ENCODE measurements at regions not wholly inside any gene's neighbourhood (a gene's known extent, or its start where the extent isn't known, plus 50 kb on each side); places are given as distances from the start of the nearest gene placed in this dataset.
A peak's percentile ranks its signal among the peaks of the same experiment; 100 is the strongest.

DNA sequence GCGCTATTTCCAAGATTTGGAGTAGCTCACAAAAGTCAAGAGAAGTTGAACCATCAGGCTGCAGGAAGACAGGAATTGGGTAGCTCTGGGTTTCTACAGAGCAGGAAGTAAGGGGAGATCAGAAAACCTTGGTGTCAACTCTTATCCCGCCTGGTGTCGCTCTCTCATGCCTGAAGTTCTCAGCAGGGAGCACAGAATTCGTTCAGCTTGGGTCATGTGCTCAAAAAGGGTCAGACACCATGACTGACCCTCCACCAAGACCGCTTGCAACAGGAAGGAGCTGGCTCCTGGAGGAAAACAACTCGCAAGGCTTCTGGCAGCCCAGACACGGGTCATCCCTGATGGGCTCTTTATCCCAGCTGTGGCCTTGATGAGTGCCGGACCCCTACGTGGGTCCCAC, 93.7 kb upstream of the MSX1 start:
- no peak overlapping the region for H3K4me3 ChIP-seq (replicated peaks in 1 of 2; ENCODE audit: low read depth in 1 of 2, low read length in 2 of 2)
- H3K27me3 ChIP-seq (ENCODE audit: insufficient read depth, low read length): no peaks in the 10 kb centered on the region
- no peak overlapping the region for H3K9ac ChIP-seq (ENCODE audit: low read length)
- no peak for TF ChIP-seq TCF7L2 (IDR thresholded peaks at IDR 0.05; ENCODE audit: borderline replicate concordance, extremely low read depth, insufficient read depth, insufficient read length)
- no peak for TF ChIP-seq ZFX (IDR thresholded peaks at IDR 0.05)
- no peaks in the 10 kb centered on the region for H4K20me1 ChIP-seq (ENCODE audit: insufficient read depth)
- no peaks in the 10 kb centered on the region for H3K36me3 ChIP-seq (ENCODE audit: control insufficient read depth in 1 of 2, insufficient read depth in 2 of 2, low read length in 2 of 2)
- ChIA-PET RAD21 (ENCODE audit: low non-redundant PET in 1 of 2, low total read pairs in 2 of 2, uncharacterized antibody in 2 of 2, unreplicated experiment in 2 of 2) (no interaction called here), CTCF (interaction anchor here (1.4 kb wide), 1 partner anchor 16 kb away, joined by 3 read pairs; no protein-coding TSS in a partner anchor), POLR2A (no interaction called here)
- H3K9me2 ChIP-seq (ENCODE audit: insufficient read depth): no peaks in the 10 kb centered on the region
- intact Hi-C loops (cut with micrococcal nuclease): no loop called here
- no peaks in the 10 kb centered on the region for H3K79me2 ChIP-seq (ENCODE audit: insufficient read depth, low read length)
- H3K4me1 ChIP-seq (ENCODE audit: control insufficient read depth in 1 of 2, insufficient read depth in 2 of 2, low read length in 2 of 2): peaks cover 47 to 60% of the 10 kb centered on the region in 2 experiments
- no peaks in the 10 kb centered on the region; a peak in 1 of 4 replicates for H3K9me3 ChIP-seq (ENCODE audit: control insufficient read depth in 1 of 2, insufficient read depth in 1 of 2, low read depth in 1 of 2, low read length in 2 of 2)
- H3K4me2 ChIP-seq (ENCODE audit: low read length): no peak overlapping the region
- no TSS peak for BruUV-seq (replicated peaks)
- no peak for DNase-seq (ENCODE audit: low read depth, low spot score)
- no peak overlapping the region; the same call in 1 of the 2 replicates for H3K27ac ChIP-seq (ENCODE audit: low read depth, low read length)
- H2AFZ ChIP-seq (ENCODE audit: low read depth, low read length, poor library complexity, severe bottlenecking): no peak overlapping the region
- ATAC-seq: no peak

DNA sequence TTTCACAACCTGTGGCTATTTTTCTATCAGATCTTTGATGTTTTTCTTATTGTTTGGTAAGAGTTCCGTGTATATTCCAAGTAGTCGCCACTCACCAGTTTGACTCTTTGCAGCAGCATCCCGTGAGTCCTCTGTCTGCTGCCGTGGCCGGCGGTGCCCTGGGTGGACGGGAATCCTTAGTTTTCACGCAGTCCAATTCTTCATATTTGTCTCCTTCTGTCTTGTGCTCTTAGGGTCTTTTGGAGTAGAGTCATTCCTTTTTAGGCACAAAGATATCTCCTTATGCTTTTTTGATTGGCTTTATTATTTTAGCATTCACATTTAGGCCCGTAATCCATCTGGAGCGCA, 94.9 kb upstream of the MSX1 start:
- ATAC-seq: no peak
- RAD21 ChIA-PET (ENCODE audit: low non-redundant PET in 1 of 2, low total read pairs in 2 of 2, uncharacterized antibody in 2 of 2, unreplicated experiment in 2 of 2): no interaction called here
- CTCF ChIA-PET: interaction anchor here (1.4 kb wide), 1 partner anchor 17 kb away, joined by 3 read pairs; no protein-coding TSS in a partner anchor
- TF ChIP-seq, protein P1, sequence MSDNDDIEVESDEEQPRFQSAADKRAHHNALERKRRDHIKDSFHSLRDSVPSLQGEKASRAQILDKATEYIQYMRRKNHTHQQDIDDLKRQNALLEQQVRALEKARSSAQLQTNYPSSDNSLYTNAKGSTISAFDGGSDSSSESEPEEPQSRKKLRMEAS (IDR thresholded peaks at IDR 0.05): no peak
- TF ChIP-seq EZH2phosphoT487 (IDR thresholded peaks at IDR 0.05; ENCODE audit: borderline replicate concordance): no peak
- H3K4me2 ChIP-seq (ENCODE audit: low read length): peak overlapping the region; percentile 81
- H3K36me3 ChIP-seq (ENCODE audit: control insufficient read depth in 1 of 2, insufficient read depth in 2 of 2, low read length in 2 of 2): no peaks in the 10 kb centered on the region
- peaks cover 60 to 73% of the 10 kb centered on the region in 2 experiments for H3K4me1 ChIP-seq (ENCODE audit: control insufficient read depth in 1 of 2, insufficient read depth in 2 of 2, low read length in 2 of 2)
- peak overlapping the region; percentile 89 for H3K27ac ChIP-seq (ENCODE audit: low read depth, low read length)
- no TSS peak for BruUV-seq (replicated peaks)
- no peaks in the 10 kb centered on the region for H3K9me3 ChIP-seq (ENCODE audit: control insufficient read depth in 1 of 2, insufficient read depth in 1 of 2, low read depth in 1 of 2, low read length in 2 of 2)
- POLR2A ChIA-PET: interaction anchor here (1.6 kb wide), 1 partner anchor 14 kb away, joined by 5 read pairs; no protein-coding TSS in a partner anchor
- no peaks in the 10 kb centered on the region for H3K79me2 ChIP-seq (ENCODE audit: insufficient read depth, low read length)
- no peaks in the 10 kb centered on the region for H3K9me2 ChIP-seq (ENCODE audit: insufficient read depth)
- no peaks in the 10 kb centered on the region for H3K27me3 ChIP-seq (ENCODE audit: insufficient read depth, low read length)
- H3K4me3 ChIP-seq (replicated peaks in 1 of 2; ENCODE audit: low read depth in 1 of 2, low read length in 2 of 2): no peak overlapping the region
- intact Hi-C loops (cut with micrococcal nuclease): loop anchor here (5.0 kb wide), 2 partner anchors 92 to 93 kb away; partner anchors contain the start of gene MSX1
- no peak for DNase-seq (ENCODE audit: low read depth, low spot score)
- peak overlapping the region; percentile 69 for H3K9ac ChIP-seq (ENCODE audit: low read length)
- no peaks in the 10 kb centered on the region for H4K20me1 ChIP-seq (ENCODE audit: insufficient read depth)
- no peak overlapping the region for H2AFZ ChIP-seq (ENCODE audit: low read depth, low read length, poor library complexity, severe bottlenecking)
